NCI-H1417 (cell line): ENCODE measurements at regions not wholly inside any gene's neighbourhood (a gene's known extent, or its start where the extent isn't known, plus 50 kb on each side); places are given as distances from the start of the nearest gene placed in this dataset.

Source experiments
- DNase-seq, 3 experiments: peaks; one replicate each; lab custom pipeline; 2025; lab: John Stamatoyannopoulos, UW

GRCh38 chr7:155997431-155998327 is 185.4 kb upstream of the SHH start:
- no peak for DNase-seq

DNA sequence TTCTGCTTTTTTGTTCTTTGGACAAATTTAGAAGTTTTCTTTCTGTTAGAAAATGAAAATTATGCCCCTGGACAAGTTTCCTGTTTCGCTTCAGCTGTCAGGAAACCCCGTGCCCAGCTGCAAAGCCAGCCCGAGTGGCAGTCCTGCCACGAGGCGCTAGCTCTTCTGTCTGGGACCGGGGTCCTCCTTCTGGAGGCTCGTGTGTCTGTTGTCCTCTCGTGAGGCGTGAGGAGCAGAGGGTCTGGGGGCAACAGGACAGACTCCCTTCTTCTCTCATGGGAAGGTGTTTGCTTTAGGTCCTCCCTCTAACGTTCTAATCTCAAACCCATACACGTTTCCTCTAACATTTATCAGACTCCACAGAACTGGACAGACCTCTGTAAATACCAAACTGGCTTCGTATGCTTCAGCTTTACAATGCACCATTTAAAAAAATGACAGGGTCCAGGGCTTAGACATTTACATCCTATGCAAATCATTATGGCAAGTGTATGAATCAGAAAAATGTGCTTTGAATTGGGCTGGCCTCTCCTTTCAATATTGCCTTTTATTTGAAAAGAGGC is 184.5 kb upstream of the SHH start:
- no peak for DNase-seq

- no peak for DNase-seq
Observed at GRCh38 chr7:155995183-155995612, 182.9 kb upstream of the SHH start.

GRCh38 chr7:155994279-155994811 is 182.1 kb upstream of the SHH start:
- DNase-seq: no peak

GRCh38 chr7:155993420-155994278 is 181.4 kb upstream of the SHH start:
- no peak for DNase-seq

DNA sequence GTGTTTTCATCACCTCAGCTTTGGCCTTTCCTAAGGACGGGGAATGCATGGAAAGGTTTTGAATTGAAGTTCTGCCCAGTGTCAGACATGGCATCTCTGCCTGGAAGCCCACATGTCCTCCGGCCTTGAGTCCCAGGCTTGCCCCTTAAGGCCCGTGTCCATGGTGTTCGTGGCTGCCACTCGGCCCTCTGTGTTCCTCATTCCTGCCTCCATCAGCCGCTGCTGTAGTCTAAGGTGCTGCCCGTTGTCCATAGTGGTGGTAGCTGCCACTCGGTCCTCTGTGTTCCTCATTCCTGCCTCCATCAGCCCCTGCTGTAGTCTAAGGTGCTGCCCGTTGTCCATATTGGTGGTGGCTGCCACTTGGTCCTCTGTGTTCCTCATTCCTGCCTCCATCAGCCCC is 180.7 kb upstream of the SHH start:
- no peak for DNase-seq

- no peak for DNase-seq
Observed at GRCh38 chr7:155992538-155992937, 180.3 kb upstream of the SHH start.

DNA sequence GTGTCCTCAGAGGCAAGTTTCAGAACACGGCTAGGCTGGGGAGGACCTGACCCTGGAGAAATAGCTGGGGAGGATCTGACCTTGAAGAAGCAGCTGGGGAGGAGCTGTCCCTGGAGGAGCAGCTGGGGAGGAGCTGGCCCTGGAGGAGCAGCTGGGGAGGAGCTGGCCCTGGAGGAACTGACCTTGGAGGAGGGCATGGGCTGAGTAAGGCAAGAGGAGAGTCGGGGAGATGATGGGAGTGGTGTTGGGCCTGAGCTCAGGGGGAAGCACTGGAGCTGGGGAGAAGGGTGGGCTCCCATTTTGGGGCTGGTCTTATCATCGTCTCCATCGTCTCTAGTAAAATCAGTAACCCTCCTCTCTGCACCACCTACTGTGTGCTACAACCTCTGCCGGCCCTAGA is 179.8 kb upstream of the SHH start:
- no peak for DNase-seq

DNA sequence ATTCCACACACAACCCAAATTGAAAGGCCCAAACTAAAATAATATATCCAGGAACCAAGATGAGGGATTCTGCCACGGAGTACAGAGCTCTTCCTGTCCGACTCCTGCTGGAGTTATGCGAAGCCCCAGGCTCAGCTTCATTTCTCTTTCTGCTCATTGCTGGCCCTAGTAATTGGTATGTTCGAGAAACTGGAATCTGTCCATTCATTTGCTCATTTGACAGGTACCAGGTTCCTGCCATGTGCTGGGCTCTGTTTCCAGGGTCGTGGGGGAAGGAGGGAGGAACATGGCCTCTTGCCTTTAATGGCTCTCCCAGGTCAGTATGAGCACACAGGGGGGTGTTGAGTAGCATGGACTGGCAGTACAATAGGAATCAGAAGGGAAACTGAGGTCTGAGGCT is 179.2 kb upstream of the SHH start:
- DNase-seq: no peak

GRCh38 chr7:155988416-155988815 is 176.2 kb upstream of the SHH start:
- no peak for DNase-seq

DNA sequence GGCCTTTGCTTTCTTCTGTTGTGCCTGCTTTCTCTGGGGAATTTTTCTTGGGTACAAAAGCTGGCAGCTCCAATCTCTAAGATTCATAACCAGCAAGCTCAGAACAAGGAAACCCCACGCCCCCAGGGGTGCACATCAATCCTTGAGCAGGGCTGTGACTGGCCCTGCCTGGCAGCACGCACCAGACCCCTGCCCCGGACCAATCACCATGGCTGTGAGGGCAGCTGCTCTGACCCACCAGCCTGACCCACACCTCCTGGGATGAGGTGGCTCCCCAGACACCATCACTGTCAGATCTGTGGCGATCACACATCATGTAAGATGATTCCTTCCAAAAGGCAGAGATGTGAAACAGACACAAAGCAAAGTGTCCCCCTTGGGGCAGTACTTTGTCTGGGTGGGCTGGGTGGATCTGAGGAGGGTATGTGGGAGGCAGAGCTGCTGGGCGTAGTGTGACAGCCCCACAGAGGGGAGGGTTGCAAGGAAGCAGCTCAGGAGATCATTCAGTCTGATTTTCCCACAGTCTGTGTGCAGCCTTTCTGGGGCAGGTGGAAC is 175.5 kb upstream of the SHH start:
- DNase-seq: no peak

DNA sequence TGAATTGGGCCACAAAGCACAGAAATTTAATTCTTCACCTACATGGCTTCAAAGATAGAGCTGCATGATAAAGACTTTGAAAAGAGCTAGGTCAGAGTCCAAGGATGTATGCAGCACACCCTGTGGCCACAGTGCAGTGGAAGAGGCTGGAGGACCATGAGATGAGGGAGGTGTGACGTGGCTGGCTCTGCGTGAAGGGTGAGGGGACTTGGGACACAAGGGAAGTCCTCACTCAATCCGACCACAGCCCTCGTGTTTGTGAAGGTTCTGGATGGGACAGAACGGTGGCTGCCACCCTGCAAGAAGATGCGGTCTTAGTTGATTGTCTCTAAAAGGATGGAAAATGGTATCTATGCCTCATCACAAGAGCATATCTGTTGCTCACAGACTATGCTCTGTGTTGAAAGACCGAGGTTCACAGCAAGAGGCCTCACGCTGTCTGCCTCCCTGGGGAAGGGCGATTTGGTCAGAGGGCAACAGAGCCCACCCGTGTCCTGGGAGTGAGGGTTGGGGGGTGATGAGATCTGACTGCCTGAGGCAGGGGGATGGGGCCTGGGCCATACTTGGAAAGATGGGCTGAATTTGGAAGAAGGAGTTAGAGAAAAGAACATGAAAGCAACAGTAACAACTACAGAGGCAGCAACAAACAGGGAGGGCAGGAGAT is 174.4 kb upstream of the SHH start:
- DNase-seq: no peak

DNA sequence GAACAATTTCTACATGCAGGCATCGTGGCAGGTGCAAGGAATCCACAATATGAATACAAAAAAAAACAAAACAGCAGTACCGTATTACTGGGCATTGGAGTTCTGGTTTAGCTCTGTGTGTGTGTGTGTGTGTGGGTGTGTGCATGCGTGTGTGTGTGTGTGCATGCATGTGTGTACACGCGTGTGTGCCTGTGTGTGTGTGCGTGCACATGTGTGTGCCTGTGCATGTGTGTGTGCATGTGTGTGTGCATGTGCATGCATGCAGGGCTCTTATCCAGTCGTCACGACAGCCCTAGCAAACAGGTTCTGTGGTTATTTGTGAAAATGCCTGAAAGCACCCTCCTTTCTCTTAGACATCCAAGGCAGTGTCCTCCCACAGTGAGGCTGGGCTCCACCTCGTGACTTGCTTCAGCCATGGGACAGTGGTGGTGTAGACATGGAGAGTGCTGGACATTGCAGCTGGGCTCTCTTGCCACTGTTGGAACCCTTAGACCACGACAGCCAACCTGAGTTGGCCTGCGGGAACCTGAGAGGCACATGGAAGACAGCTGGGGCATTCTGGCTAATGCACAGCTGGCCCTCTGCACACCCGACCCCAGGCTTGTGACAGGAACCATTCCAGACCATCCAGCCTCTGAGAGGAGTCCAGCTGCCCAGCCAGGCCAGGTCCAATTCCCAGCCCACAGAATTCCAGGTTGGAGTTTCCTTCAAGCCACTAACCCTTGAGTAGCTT is 173.4 kb upstream of the SHH start:
- DNase-seq: no peak

GRCh38 chr7:155984609-155985405 is 172.5 kb upstream of the SHH start:
- DNase-seq: no peak

GRCh38 chr7:155984028-155984580 is 171.8 kb upstream of the SHH start:
- DNase-seq: no peak

DNA sequence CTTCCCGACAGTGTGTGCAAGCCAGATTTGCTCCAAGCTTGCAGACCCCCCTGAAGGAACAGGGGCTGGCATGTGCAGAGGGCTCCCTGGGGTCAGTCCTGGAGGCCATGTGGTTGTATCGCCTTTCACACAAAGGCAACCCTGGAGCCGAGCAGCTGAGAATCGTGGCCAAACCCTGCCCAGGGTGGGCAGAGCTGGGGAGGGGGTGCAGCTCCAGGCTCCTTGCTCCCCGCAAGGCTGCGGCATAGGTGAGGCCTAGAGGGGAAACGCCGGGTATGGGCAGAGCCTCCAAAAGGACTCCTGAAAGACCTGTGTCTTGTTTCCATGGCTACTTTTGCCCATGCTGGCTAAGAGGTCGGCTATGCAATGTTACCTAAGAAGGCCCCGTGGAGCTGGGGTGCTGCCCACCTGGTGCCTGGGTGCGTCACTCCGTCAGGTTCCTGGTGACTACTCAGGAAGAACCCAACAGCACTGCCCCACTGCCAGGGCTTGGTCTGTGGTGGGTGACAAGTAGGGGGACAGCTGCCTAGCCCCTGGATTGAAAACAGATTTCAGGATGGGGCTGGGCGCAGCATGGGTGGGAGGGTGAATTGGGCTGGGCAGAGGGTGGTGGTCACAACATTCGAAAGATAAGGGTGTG is 171.0 kb upstream of the SHH start:
- DNase-seq: no peak

DNA sequence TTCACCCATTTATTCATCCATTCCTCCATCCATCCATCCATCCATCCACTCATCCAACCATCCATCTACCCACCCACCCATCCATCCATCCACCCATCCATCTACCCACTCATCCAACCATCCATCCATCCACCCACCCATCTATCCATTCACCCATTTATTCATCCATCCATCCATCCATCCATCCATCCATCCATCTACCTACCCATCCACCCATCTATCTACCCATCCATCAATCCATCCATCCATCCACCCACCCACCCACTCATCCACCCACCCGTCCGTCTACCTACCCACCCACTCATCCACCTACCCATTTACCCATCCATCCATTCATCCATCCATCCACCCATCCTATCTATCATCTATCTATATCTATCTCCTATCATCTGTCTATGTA is 169.4 kb upstream of the SHH start:
- DNase-seq: no peak

GRCh38 chr7:155980841-155981240 is 168.6 kb upstream of the SHH start:
- no peak for DNase-seq

- no peak for DNase-seq
Observed at GRCh38 chr7:155979994-155980393, 167.7 kb upstream of the SHH start.
